ENCODE measurements at regions not wholly inside any gene's neighbourhood (a gene's known extent, or its start where the extent isn't known, plus 50 kb on each side); places are given as distances from the start of the nearest gene placed in this dataset.

DNA sequence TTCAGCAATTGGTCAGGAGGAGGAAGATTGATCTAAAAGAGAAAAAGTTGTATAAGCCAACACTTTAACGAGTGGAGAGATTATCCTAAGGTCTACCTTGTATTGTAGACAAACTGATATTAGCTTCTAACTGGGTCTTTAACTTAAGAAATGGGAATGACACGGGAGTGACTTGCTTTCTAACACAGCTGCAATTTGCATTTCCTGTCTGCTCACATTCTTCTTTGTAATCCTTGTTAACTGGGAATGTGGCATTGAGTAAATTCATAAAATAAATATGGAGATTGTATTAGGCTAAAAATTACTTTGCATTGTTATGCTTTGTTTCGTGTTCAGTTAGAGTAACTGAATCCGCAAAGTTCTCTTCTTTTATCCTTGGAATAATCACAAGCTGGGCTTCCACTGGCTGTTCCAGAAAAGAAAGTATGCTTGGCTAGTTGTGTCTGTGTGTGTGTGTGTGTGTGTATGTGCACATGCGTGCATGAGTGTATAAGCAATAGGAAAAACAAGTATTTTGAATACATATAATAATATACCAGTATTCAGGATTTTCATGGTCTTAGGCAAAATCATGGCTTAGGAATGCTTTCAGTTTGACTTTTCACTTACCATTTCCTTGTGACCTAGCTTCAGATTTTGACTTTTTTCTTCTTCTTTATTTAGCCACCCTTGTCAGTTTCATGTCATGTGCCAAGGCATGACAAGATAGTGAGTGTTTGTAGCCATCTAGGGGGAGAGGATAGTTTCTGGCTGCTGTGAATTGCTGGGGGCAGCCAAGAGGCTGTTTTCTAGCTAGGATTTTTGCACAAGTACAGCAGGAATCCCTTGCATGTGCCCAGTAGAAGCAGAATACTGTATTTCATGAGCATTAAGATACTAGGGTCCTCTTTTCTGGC lies 54.5 kb upstream of the FZD8 start (continued):
- TF ChIP-seq CUX1 (IDR thresholded peaks at IDR 0.05; ENCODE audit: insufficient replicate concordance, low read depth, low read length) (no peak), KLF5 (IDR thresholded peaks at IDR 0.05; ENCODE audit: partially characterized antibody) (no peak)

DNA sequence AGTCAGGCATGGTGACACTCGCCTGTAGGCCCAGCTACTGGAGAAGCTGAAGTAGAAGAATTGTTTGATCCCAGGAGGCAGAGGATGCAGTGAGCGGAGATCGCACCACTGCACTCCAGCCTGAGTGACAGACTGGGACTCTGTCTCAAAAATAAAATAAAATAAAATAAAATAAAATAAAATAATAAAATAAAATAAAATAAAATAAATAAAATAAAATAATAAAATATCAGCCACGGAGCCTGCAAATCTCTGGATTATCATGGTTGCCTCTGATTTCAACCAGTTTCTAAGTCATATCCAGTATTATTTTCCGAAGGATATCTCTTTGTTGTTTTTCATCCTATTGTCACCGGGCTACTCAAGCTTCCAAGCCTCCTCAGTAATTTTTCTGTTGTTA lies 51.7 kb upstream of the FZD8 start:
- 43% methylated on average over 6 of the region's 6 CpGs for WGBS (ENCODE audit: insufficient coverage, insufficient replicate concordance, low lambda C conversion rate, missing lambda C conversion rate)
- no peak for ATAC-seq
- BruUV-seq (replicated peaks) = no TSS peak
- Histone ChIP-seq H3K9me3 (replicated peaks; ENCODE audit: control insufficient read depth, insufficient read depth, low read length) (no peaks in the 10 kb centered on the region), H3K4me1 (ENCODE audit: control insufficient read depth, insufficient read depth, low read length) (no peaks in the 10 kb centered on the region), H4K20me1 (ENCODE audit: control insufficient read depth, insufficient read depth) (no peaks in the 10 kb centered on the region), H3K36me3 (ENCODE audit: control insufficient read depth in 2 of 2, insufficient read depth in 2 of 2, low read length in 1 of 2) (no peaks in the 10 kb centered on the region), H3K4me3 (no peak overlapping the region), H3K9ac (ENCODE audit: control insufficient read depth, insufficient read depth, low read length) (no peak overlapping the region), H3K4me2 (ENCODE audit: control insufficient read depth, insufficient read depth) (no peak overlapping the region), H3K79me2 (ENCODE audit: control insufficient read depth, insufficient read depth, low read length) (no peaks in the 10 kb centered on the region), H2AFZ (ENCODE audit: control insufficient read depth, low read depth, low read length) (no peak overlapping the region), H3K27me3 (replicated peaks in 1 of 2; ENCODE audit: control insufficient read depth in 2 of 2, insufficient read depth in 2 of 2, low read length in 1 of 2) (no peaks in the 10 kb centered on the region), H3K27ac (ENCODE audit: control insufficient read depth, insufficient read depth) (no peak overlapping the region)
- CTCF ChIA-PET = no interaction called here
- POLR2A ChIA-PET = no interaction called here
- RAD21 ChIA-PET (ENCODE audit: unreplicated experiment) = no interaction called here
- DNase-seq (ENCODE audit: low read depth, low spot score) = no peak
- intact Hi-C loops (cut with micrococcal nuclease; ENCODE audit: unreplicated experiment) (no loop called here), in situ Hi-C loops (cut with MboI) (no loop called here)
- FAIRE-seq = no peak
- SMC1A ChIA-PET (ENCODE audit: uncharacterized antibody, unreplicated experiment) = interaction anchor here (1.1 kb wide), 1 partner anchor 85 kb away, joined by 3 read pairs; no protein-coding TSS in a partner anchor
- TF ChIP-seq, protein P1, sequence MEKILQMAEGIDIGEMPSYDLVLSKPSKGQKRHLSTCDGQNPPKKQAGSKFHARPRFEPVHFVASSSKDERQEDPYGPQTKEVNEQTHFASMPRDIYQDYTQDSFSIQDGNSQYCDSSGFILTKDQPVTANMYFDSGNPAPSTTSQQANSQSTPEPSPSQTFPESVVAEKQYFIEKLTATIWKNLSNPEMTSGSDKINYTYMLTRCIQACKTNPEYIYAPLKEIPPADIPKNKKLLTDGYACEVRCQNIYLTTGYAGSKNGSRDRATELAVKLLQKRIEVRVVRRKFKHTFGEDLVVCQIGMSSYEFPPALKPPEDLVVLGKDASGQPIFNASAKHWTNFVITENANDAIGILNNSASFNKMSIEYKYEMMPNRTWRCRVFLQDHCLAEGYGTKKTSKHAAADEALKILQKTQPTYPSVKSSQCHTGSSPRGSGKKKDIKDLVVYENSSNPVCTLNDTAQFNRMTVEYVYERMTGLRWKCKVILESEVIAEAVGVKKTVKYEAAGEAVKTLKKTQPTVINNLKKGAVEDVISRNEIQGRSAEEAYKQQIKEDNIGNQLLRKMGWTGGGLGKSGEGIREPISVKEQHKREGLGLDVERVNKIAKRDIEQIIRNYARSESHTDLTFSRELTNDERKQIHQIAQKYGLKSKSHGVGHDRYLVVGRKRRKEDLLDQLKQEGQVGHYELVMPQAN (conservative IDR thresholded peaks at IDR 0.05) = no peak
- TF ChIP-seq CBX5 (IDR thresholded peaks at IDR 0.05; ENCODE audit: low read depth) = no peak
- TF ChIP-seq BMI1 (IDR thresholded peaks at IDR 0.05; ENCODE audit: borderline replicate concordance) = no peak
- no peak for TF ChIP-seq ZNF207 (IDR thresholded peaks at IDR 0.05; ENCODE audit: borderline replicate concordance)
- TF ChIP-seq SP1 (IDR thresholded peaks at IDR 0.05; ENCODE audit: low read depth, low read length) = no peak
- no peak for TF ChIP-seq RBBP5 (conservative IDR thresholded peaks at IDR 0.05)
- no peak for TF ChIP-seq JUND (IDR thresholded peaks at IDR 0.05; ENCODE audit: low read depth, low read length)
- TF ChIP-seq SPI1 (IDR thresholded peaks at IDR 0.05; ENCODE audit: borderline replicate concordance, insufficient read depth, low read depth, low read length) = no peak
- no peak for TF ChIP-seq RELB (IDR thresholded peaks at IDR 0.05; ENCODE audit: low read depth)
- TF ChIP-seq, protein P2, sequence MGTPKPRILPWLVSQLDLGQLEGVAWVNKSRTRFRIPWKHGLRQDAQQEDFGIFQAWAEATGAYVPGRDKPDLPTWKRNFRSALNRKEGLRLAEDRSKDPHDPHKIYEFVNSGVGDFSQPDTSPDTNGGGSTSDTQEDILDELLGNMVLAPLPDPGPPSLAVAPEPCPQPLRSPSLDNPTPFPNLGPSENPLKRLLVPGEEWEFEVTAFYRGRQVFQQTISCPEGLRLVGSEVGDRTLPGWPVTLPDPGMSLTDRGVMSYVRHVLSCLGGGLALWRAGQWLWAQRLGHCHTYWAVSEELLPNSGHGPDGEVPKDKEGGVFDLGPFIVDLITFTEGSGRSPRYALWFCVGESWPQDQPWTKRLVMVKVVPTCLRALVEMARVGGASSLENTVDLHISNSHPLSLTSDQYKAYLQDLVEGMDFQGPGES (IDR thresholded peaks at IDR 0.05) = no peak
